Esophagus squamous epithelium (tissue), 5 donors: ENCODE measurements at regions not wholly inside any gene's neighbourhood (a gene's known extent, or its start where the extent isn't known, plus 50 kb on each side); places are given as distances from the start of the nearest gene placed in this dataset.

Experiments
- DNase-seq: peaks from one replicate; lab custom pipeline; 2025; lab: John Stamatoyannopoulos, UW
- H3K27ac ChIP-seq, 4 donors: fragments of 200-600 bp; sonication (generic); one replicate each; pipeline ENCODE4 v1.5.1; 2016 to 2019; ENCODE audit warnings: mild to moderate bottlenecking in 1 of 4
- H3K27me3 ChIP-seq, 4 donors: fragments of 200-600 bp; sonication (generic); 1 replicate in 3 of 4; 2 replicates in 1 of 4; pipeline versions ENCODE4 v1.5.1 to v1.6.0; 2017 to 2021; ENCODE audit warnings: antibody characterized with exemption in 1 of 4
- H3K36me3 ChIP-seq, 3 donors: fragments of 200-600 bp; sonication (generic); one replicate each; pipeline ENCODE4 v1.5.1; 2016 to 2019
- H3K4me1 ChIP-seq, 3 donors: fragments of 200-600 bp; sonication (generic); one replicate each; pipeline ENCODE4 v1.5.1; 2017 to 2019
- H3K4me3 ChIP-seq, 4 donors: fragments of 200-600 bp; sonication (generic); 1 replicate in 3 of 4; 2 replicates in 1 of 4; pipeline ENCODE4 v1.5.1; 2016 to 2019; ENCODE audit warnings: mild to moderate bottlenecking in 2 of 4, moderate library complexity in 1 of 4
- H3K9me3 ChIP-seq, 3 donors: fragments of 200-600 bp; sonication (generic); one replicate each; pipeline ENCODE4 v1.5.1; 2016 to 2019
- POLR2A ChIP-seq, 4 donors: fragments of 450-650 bp; IDR thresholded peaks; one replicate each; pipeline ENCODE4 v1.6.1; 2017; ENCODE audit warnings: antibody characterized with exemption in 4 of 4, mild to moderate bottlenecking in 4 of 4, moderate library complexity in 3 of 4
- WGBS, 2 donors: methylation state at CpG; one replicate each; pipeline ENCODE4 v1.1.5; 2018; 5-methylcytosine and 5-hydroxymethylcytosine counted together
- intact Hi-C: fragments of 100-400 bp; cut with DNase I; formaldehyde crosslinking; loops from one replicate; pipeline ENCODE4 v1.15.0; 2022
- TF ChIP-seq, protein P1 (sequence below), 6 experiments: fragments of 450-650 bp in 4 of 6; fragments of 200-600 bp in 2 of 6; sonication (generic) in 2 of 6; IDR thresholded peaks; one replicate each; pipeline ENCODE4 v1.5.1; 2016 to 2019; ENCODE audit warnings: antibody characterized with exemption in 6 of 6, mild to moderate bottlenecking in 4 of 6, moderate library complexity in 4 of 6
- donor health status: DM: yes; HTN: yes; CAD: no.

DNA sequence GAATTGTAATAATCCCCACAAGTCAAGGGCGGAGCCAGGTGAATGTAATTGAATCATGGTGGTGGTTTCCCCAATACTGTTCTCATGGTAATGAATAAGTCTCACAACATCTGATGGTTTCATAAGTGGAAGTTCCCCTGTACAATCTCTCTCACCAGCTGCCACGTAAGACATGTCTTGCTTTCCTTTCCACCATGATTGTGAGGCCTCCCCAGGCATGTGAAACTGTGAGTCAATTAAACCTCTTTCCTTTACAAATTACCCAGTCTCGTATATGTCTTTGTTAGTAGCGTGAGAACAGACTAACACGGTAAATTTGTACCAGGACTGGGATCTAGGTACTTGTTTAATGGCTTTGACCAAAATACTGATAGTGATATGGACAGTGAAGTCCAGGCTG lies 744.3 kb upstream of the REG3G start:
- WGBS, 2 donors = 76 to 82% methylated on average over 5 of the region's 5 CpGs
- intact Hi-C loops = no loop called here
- TF ChIP-seq, protein P1, sequence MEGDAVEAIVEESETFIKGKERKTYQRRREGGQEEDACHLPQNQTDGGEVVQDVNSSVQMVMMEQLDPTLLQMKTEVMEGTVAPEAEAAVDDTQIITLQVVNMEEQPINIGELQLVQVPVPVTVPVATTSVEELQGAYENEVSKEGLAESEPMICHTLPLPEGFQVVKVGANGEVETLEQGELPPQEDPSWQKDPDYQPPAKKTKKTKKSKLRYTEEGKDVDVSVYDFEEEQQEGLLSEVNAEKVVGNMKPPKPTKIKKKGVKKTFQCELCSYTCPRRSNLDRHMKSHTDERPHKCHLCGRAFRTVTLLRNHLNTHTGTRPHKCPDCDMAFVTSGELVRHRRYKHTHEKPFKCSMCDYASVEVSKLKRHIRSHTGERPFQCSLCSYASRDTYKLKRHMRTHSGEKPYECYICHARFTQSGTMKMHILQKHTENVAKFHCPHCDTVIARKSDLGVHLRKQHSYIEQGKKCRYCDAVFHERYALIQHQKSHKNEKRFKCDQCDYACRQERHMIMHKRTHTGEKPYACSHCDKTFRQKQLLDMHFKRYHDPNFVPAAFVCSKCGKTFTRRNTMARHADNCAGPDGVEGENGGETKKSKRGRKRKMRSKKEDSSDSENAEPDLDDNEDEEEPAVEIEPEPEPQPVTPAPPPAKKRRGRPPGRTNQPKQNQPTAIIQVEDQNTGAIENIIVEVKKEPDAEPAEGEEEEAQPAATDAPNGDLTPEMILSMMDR (IDR thresholded peaks at IDR 0.05) = no peak
- TF ChIP-seq POLR2A (IDR thresholded peaks at IDR 0.05) = no peak
- Histone ChIP-seq H3K27ac (no peak overlapping the region), H3K4me1 (no peaks in the 10 kb centered on the region), H3K27me3 (no peaks in the 10 kb centered on the region), H3K9me3 (peaks cover 0 to 8% (median 0%) of the 10 kb centered on the region in 3 donors), H3K36me3 (no peaks in the 10 kb centered on the region), H3K4me3 (no peak overlapping the region)
- DNase-seq = no peak

DNA sequence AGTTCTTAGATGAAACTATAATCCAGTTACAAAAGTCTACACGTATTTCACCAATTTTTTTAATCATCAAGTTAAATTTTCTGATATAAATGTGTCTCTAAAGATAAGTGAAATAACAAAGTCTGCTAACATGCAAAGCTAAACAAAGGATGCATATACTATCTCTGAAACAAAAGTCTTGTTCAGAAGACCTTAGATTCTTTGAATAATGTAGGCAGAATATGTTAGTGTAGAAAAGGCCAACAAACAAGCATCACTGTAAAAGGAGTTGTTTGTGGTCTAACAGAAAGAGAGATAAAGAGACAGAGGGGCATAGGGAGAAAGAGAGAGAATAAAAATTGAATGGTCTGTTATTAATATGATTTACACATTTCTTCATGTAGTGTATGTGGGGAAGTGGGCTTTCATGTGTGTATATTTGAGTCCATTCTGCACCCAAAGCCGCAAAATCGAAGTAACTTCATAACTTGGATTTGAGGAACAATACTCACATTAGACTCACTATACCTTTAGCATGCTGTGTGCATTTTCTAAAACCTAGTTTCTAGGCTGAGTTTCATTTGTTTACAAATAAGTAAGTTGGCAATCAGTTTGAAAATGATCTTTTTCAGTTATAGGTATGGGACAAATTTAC lies 734.8 kb upstream of the REG3G start:
- intact Hi-C loops = no loop called here
- 67 to 78% methylated on average over 3 of the region's 3 CpGs for WGBS, 2 donors
- Histone ChIP-seq H3K27me3 (no peaks in the 10 kb centered on the region), H3K36me3 (no peaks in the 10 kb centered on the region), H3K27ac (no peak overlapping the region), H3K4me1 (no peaks in the 10 kb centered on the region), H3K9me3 (no peaks in the 10 kb centered on the region), H3K4me3 (no peak overlapping the region)
- DNase-seq = no peak
- TF ChIP-seq POLR2A (IDR thresholded peaks at IDR 0.05) = no peak
- TF ChIP-seq, protein P1 (IDR thresholded peaks at IDR 0.05) = no peak

DNA sequence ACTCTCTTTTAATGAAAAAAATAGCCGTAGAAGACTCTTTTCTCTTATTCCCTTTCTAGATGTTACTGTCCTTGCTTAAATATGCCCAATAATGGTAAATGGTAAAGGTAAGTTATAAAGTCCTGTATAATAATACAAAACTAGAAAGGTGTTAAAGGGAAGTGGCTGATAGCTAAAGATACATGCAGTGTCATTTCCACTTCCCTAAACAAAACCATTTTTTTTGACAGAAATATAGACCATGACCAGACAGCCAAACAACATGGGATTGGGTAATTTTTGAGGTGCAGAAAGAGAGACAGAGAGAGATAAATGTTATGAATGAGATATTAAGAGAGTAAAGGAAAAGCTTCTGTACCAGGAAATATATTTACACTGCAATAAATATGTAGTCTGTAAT lies 731.7 kb upstream of the REG3G start:
- Histone ChIP-seq H3K27me3 (no peaks in the 10 kb centered on the region), H3K9me3 (no peaks in the 10 kb centered on the region), H3K27ac (no peak overlapping the region), H3K36me3 (no peaks in the 10 kb centered on the region), H3K4me1 (no peaks in the 10 kb centered on the region), H3K4me3 (no peak overlapping the region)
- DNase-seq = no peak
- WGBS, 2 donors = 38 to 85% methylated on average over 1 of the region's 1 CpG
- no peak for TF ChIP-seq POLR2A (IDR thresholded peaks at IDR 0.05)
- TF ChIP-seq, protein P1 (IDR thresholded peaks at IDR 0.05) = no peak
- intact Hi-C loops = no loop called here

DNA sequence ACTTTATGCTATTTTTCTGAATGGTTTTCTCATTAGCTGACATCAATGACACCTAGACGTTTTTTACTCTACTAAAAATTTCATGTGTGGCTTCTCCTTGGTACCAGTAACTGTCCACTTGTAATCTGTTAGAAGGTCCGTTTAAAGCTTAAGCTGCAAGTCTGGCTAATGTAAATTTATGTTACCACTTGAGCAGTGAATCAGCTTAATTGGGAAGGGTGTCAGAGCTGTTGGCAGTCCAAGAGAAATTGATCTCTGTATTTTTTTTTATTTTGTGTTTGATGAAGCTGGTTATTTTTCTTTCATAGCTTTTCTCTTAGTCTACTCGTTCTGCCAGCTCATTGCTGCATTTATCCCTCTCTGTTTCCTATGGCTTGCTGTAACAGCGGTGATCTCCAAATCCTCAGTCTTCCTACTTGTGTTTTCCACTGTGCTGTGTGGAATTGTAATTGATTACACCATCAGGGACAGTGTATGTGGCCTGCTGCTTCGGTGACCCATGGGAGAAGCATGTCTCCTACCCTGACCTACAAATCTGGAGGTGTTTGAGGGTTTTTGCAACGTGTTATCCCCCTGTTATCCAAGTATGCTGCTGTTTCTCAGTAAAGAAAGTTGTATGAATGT lies 724.2 kb upstream of the REG3G start:
- Histone ChIP-seq H3K27ac (no peak overlapping the region), H3K9me3 (no peaks in the 10 kb centered on the region), H3K4me3 (no peak overlapping the region), H3K36me3 (no peaks in the 10 kb centered on the region), H3K27me3 (no peaks in the 10 kb centered on the region), H3K4me1 (no peaks in the 10 kb centered on the region)
- TF ChIP-seq POLR2A (IDR thresholded peaks at IDR 0.05) = no peak
- TF ChIP-seq, protein P1 (IDR thresholded peaks at IDR 0.05) = no peak
- WGBS, 2 donors = 33 to 37% methylated on average over 6 of the region's 6 CpGs
- no peak for DNase-seq
- intact Hi-C loops = no loop called here

DNA sequence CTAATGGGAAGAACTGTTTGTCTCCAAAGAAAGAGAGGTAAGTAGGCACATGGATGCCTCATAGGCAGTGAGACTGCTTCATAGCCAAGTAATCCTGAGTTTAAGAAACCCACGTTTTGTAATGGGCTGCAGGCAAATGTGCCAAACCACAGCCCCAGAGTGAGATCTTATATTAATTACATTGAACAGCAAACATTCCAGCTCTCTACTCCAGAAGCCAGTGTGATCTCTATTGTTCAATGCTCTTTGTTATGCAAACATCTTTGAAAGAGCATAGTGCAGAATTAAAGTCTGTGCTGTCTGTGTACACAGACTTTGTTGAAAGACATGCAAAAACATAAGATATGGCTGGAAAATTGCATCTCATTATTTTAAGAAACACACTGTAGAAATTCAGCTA lies 720.8 kb upstream of the REG3G start:
- H3K27me3 ChIP-seq = no peaks in the 10 kb centered on the region
- TF ChIP-seq POLR2A (IDR thresholded peaks at IDR 0.05) = no peak
- TF ChIP-seq, protein P1 (IDR thresholded peaks at IDR 0.05) = no peak
- no peak overlapping the region for H3K27ac ChIP-seq
- DNase-seq = no peak
- H3K4me3 ChIP-seq = no peak overlapping the region
- intact Hi-C loops = no loop called here
- H3K9me3 ChIP-seq = no peaks in the 10 kb centered on the region
- H3K36me3 ChIP-seq = no peaks in the 10 kb centered on the region
- H3K4me1 ChIP-seq = no peaks in the 10 kb centered on the region
- 14 to 15% methylated on average over 1 of the region's 1 CpG for WGBS, 2 donors
